Uterus (tissue), 2 donors: ENCODE measurements at regions not wholly inside any gene's neighbourhood (a gene's known extent, or its start where the extent isn't known, plus 50 kb on each side); places are given as distances from the start of the nearest gene placed in this dataset.

Experiments used
- POLR2A ChIP-seq, 2 donors: fragments of 450-650 bp; IDR thresholded peaks; one replicate each; pipeline ENCODE4 v1.6.1; 2016; ENCODE audit warnings: antibody characterized with exemption in 2 of 2, mild to moderate bottlenecking in 1 of 2, moderate library complexity in 1 of 2
- TF ChIP-seq, protein P1 (sequence below), 4 experiments: fragments of 200-600 bp in 2 of 4; fragments of 450-650 bp in 2 of 4; sonication (generic) in 2 of 4; IDR thresholded peaks; one replicate each; pipeline ENCODE4 v1.5.1; 2016 to 2019; ENCODE audit warnings: antibody characterized with exemption in 4 of 4, mild to moderate bottlenecking in 2 of 4, moderate library complexity in 1 of 4

DNA sequence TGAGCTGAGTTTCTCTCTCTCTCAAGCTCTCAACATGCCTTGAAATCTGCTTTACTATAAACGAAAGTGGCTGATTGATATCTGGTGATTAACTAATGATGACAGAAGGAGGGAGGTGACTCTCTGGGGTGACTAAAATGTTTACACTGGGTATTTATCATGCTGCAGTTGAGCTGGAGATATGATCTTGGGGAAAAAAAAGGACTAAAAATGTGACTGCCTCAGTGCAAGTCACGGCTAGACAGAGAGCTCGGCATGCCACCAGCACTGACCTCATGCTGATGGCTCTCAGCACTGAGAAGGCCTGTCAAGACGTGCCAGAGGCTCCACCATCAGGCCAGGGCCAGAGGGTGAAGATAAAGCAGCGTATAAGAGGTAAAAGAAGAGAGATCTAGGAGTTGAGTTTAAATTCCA, 103.1 kb upstream of the SPACA1 start:
- TF ChIP-seq, protein P1, sequence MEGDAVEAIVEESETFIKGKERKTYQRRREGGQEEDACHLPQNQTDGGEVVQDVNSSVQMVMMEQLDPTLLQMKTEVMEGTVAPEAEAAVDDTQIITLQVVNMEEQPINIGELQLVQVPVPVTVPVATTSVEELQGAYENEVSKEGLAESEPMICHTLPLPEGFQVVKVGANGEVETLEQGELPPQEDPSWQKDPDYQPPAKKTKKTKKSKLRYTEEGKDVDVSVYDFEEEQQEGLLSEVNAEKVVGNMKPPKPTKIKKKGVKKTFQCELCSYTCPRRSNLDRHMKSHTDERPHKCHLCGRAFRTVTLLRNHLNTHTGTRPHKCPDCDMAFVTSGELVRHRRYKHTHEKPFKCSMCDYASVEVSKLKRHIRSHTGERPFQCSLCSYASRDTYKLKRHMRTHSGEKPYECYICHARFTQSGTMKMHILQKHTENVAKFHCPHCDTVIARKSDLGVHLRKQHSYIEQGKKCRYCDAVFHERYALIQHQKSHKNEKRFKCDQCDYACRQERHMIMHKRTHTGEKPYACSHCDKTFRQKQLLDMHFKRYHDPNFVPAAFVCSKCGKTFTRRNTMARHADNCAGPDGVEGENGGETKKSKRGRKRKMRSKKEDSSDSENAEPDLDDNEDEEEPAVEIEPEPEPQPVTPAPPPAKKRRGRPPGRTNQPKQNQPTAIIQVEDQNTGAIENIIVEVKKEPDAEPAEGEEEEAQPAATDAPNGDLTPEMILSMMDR (IDR thresholded peaks at IDR 0.05), result no peak
- no peak for TF ChIP-seq POLR2A (IDR thresholded peaks at IDR 0.05)
